Left ventricle myocardium superior (tissue), 1 donor: ENCODE measurements at regions not wholly inside any gene's neighbourhood (a gene's known extent, or its start where the extent isn't known, plus 50 kb on each side); places are given as distances from the start of the nearest gene placed in this dataset.

Source experiments
- ATAC-seq: fragments of 200-7000 bp; cut with Tn5 transposase; one replicate; pipeline ENCODE4 v1.9.1; 2020; ENCODE audit warnings: mild to moderate bottlenecking, moderate library complexity
- DNase-seq: peaks from one replicate; pipeline ENCODE4 v3.0.0-alpha.2; 2020
- intact Hi-C: fragments of 100-400 bp; cut with micrococcal nuclease; formaldehyde crosslinking; loops from one replicate; pipeline ENCODE4 v1.11.0; 2022
- donor health status: DM: no; HTN: yes; CAD: no; lungs with severe emphysema.

DNA sequence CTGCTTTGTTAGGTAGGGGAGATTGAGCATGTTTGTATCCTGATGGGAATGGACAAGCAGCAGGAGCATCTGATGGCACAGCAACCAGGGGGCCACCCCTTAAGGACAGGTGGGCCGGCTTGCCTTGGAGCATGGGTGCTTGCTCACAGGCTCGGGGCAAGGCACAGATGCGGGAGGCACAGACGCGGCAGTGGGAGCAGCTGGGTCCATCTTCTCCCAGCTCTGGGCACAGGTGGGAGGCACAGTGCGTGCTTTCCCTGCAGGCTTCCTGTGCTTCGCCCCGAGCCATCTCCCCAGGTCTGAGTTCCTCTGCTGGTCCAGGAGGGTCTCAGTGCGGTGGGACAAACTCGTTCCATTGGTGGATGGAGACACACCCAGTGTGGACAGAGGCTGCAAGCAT is 73.6 kb upstream of the BHLHE23 start:
- ATAC-seq (no peak), DNase-seq (peak; percentile 13)
- intact Hi-C loops, result no loop called here

- DNase-seq, result no peak
- ATAC-seq, result no peak
- intact Hi-C loops, result no loop called here
These were observed 73.2 kb upstream of the BHLHE23 start for GRCh38 chr20:63079971-63080370.

DNA sequence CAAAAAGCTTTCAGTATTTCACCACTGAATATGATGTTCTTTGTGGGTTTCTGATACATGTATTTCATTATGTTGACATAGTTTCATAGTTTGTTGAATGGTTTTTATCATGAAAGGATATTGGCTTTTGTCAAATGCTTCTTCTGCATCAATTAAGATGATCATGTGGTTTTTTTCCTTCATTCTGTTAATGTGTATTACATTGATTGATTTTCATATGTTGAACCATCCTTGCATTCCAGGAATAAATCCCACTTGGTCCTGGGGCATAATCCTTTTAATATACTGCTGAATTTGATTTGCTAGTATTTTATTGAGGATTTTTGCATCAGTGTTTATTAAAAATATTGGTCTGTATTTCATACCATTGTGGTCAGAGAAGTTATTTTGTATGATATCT is 70.9 kb upstream of the BHLHE23 start:
- DNase-seq (no peak), ATAC-seq (no peak)
- intact Hi-C loops, result no loop called here

- ATAC-seq (no peak), DNase-seq (peak; percentile 6)
- intact Hi-C loops, result no loop called here
These were observed 69.7 kb upstream of the BHLHE23 start for GRCh38 chr20:63076421-63076820.

GRCh38 chr20:63074631-63075030 is 67.9 kb upstream of the BHLHE23 start:
- intact Hi-C loops, result no loop called here
- no peak for ATAC-seq

GRCh38 chr20:63074182-63074581 is 67.4 kb upstream of the BHLHE23 start:
- intact Hi-C loops, result no loop called here
- peak; percentile 5 for DNase-seq
- no peak for ATAC-seq

More at GRCh38 chr20:63074631-63075030, 67.9 kb upstream of the BHLHE23 start:
- peak; percentile 3 for DNase-seq

GRCh38 chr20:63073738-63074065 is 66.9 kb upstream of the BHLHE23 start:
- ATAC-seq (no peak), DNase-seq (peak; percentile 10)
- intact Hi-C loops, result no loop called here

GRCh38 chr20:63072991-63073737 is 66.4 kb upstream of the BHLHE23 start:
- ATAC-seq (no peak), DNase-seq (peak; percentile 11)
- intact Hi-C loops, result no loop called here

DNA sequence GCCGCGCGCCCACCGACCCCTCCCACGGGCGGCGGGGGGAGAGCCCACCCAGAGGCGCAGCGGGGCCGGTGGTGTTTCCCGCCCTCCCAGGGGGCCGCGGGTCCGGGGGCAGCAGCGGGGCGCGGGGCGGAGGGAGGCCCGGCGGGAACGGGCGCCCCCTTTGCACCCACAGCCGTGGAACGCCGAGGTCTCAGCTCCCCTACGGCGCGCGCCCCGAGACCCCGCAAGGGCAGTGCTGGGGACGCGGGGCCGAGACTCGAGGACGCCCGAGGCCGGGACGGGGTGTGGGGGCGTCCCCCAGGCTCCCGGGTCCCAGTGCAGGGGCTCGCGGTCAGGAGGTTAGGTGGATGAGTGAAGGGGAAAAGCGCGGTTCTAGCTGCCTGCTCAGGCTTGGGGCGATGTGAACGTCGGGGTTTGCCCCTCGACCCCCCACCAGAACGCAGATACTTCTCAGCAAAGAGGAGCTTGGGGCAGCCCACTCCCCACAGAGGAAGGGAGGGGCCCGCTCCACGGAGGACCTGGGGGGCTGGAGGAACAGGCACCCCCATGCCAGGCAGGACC is 65.5 kb upstream of the BHLHE23 start:
- ATAC-seq, result no peak
- intact Hi-C loops, result no loop called here
- DNase-seq, result peak; percentile 11

- DNase-seq (peak; percentile 20), ATAC-seq (no peak)
- intact Hi-C loops, result no loop called here
These were observed 64.9 kb upstream of the BHLHE23 start for GRCh38 chr20:63071541-63072181.

GRCh38 chr20:63070771-63071540 is 64.2 kb upstream of the BHLHE23 start:
- intact Hi-C loops, result no loop called here
- peak; percentile 4 for DNase-seq
- no peak for ATAC-seq

DNA sequence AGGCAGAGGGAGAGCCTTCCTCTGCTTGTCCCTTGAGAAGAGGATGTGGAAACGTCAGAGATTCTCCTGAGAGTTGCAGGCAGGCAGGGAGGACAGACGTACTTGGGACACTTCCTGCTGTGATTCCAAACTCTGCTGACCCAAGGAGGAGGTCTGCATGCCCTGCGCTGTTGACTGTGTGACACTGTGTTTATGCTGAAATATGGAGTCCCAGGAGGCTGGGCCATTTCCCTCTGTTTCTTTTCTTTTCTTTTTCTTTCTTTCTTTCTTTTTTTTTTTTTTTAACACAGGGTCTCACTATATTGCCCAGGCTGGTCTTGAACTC is 63.5 kb upstream of the BHLHE23 start:
- ATAC-seq (no peak), DNase-seq (peak; percentile 12)
- intact Hi-C loops, result no loop called here

- intact Hi-C loops, result no loop called here
- ATAC-seq, result no peak
- DNase-seq, result peak; percentile 25
These were observed 62.1 kb upstream of the BHLHE23 start for GRCh38 chr20:63068711-63069367.

GRCh38 chr20:63067721-63068560 is 61.2 kb upstream of the BHLHE23 start:
- no peak for ATAC-seq
- DNase-seq, result peak; percentile 15
- intact Hi-C loops, result no loop called here

- peak; percentile 23 for DNase-seq
- intact Hi-C loops, result no loop called here
- ATAC-seq, result no peak
These were observed 60.5 kb upstream of the BHLHE23 start for GRCh38 chr20:63067266-63067635.

DNA sequence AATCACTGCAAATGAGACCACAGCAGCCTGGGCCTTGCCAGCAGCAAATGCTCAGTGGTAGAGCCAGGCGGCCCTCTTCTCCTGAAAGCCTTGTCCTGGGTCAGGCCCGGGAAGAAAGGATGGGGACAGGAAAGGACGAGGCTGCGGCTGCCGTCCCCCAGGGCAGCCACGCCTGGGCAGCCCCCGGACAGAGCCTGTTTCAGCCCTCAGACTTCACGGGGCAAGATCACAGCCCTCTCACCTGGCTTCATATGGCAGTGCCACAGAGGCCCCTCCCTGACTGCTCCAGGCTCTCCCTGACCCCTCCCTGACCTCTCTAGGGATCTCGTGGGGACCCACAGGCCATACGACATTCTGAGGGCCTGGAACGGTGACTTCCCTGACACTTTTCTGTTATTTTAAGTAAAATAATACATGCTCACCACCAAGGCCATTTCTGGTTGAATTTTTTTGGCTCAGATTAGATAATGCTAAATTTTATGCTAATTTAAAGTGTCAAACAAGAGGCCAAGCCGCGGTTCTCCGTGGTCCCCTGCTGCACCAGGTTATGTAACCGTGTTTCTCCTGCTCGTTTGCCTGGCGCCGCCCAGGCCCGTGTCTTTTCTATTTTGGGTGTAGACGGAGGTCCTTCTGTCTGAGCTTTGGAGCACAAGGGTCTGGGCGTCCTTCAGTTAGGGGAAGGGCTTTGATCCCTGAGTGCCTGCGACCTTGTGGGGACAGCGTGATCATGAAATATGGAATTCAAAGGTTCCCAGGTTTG is 59.9 kb upstream of the BHLHE23 start:
- DNase-seq, result peak; percentile 23
- no peak for ATAC-seq
- intact Hi-C loops, result no loop called here

- DNase-seq, result peak; percentile 18
- intact Hi-C loops, result no loop called here
- no peak for ATAC-seq
These were observed 59.1 kb upstream of the BHLHE23 start for GRCh38 chr20:63065911-63066310.
